ENCODE measurements at regions not wholly inside any gene's neighbourhood (a gene's known extent, or its start where the extent isn't known, plus 50 kb on each side); places are given as distances from the start of the nearest gene placed in this dataset.

GRCh38 chr15:79529157-79529785, 97.1 kb downstream of the MINAR1 start:
- no peak for DNase-seq (ENCODE audit: extremely low read depth, low read depth)
- H3K4me3 ChIP-seq (replicated peaks; ENCODE audit: low read depth, low read length) = no peak overlapping the region
- TF ChIP-seq CTCF (IDR thresholded peaks at IDR 0.05; ENCODE audit: low read depth, low read length, missing control alignments) = no peak

GRCh38 chr15:79535536-79535935, 103.4 kb downstream of the MINAR1 start:
- TF ChIP-seq CTCF (IDR thresholded peaks at IDR 0.05; ENCODE audit: low read depth, low read length, missing control alignments) = no peak
- DNase-seq (ENCODE audit: extremely low read depth, low read depth) = no peak
- H3K4me3 ChIP-seq (replicated peaks; ENCODE audit: low read depth, low read length) = no peak overlapping the region

GRCh38 chr15:79538527-79538926, 106.4 kb downstream of the MINAR1 start:
- DNase-seq (ENCODE audit: extremely low read depth, low read depth) = no peak
- H3K4me3 ChIP-seq (replicated peaks; ENCODE audit: low read depth, low read length) = no peak overlapping the region
- no peak for TF ChIP-seq CTCF (IDR thresholded peaks at IDR 0.05; ENCODE audit: low read depth, low read length, missing control alignments)

- DNase-seq (ENCODE audit: extremely low read depth, low read depth) = peak; percentile 24
- no peak overlapping the region for H3K4me3 ChIP-seq (replicated peaks; ENCODE audit: low read depth, low read length)
- TF ChIP-seq CTCF (IDR thresholded peaks at IDR 0.05; ENCODE audit: low read depth, low read length, missing control alignments) = no peak
These were observed 107.3 kb downstream of the MINAR1 start for GRCh38 chr15:79539401-79539800.

DNA sequence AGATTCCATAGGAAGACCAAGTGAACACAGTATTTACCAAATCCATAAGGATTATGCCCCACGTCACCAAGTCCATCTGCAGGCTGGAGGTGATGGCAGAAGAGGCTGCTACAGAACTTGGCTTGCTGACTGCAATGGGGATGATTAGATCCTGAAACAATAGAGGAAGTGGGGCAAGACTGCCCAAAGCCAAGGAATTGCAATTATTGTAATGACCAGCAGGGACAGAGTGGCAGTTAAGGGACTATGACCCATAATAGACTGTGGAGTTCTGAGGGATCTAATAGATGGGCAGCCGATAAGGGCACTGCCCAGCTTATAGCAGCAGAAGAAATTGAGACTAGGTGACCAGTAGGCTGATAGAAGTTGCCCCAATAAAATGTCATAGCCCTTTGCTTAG, 108.4 kb downstream of the MINAR1 start:
- H3K4me3 ChIP-seq (replicated peaks; ENCODE audit: low read depth, low read length) = no peak overlapping the region
- no peak for TF ChIP-seq CTCF (IDR thresholded peaks at IDR 0.05; ENCODE audit: low read depth, low read length, missing control alignments)
- DNase-seq (ENCODE audit: extremely low read depth, low read depth) = no peak

DNA sequence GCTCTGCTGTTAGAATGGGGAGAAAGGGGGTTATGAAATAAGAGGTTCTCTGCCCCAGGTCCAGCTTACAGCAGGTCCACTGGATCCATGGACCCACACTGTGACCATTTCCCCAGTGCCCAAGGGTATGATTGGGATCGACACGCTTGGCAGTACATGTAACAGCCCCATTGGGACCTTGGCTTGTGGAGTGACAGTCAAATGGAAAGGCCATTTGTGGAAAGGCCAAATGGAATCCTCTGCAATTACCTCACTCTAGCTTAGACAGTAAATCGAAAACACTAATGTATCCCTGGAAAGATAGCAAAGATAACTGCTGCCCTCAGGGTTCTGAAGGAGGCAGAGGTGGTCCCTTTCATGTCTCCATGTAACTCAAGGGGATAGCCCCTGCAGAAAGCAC, 109.1 kb downstream of the MINAR1 start:
- no peak for DNase-seq (ENCODE audit: extremely low read depth, low read depth)
- H3K4me3 ChIP-seq (replicated peaks; ENCODE audit: low read depth, low read length) = no peak overlapping the region
- TF ChIP-seq CTCF (IDR thresholded peaks at IDR 0.05; ENCODE audit: low read depth, low read length, missing control alignments) = no peak

GRCh38 chr15:79543097-79543496, 111.0 kb downstream of the MINAR1 start:
- no peak for DNase-seq (ENCODE audit: extremely low read depth, low read depth)
- no peak overlapping the region for H3K4me3 ChIP-seq (replicated peaks; ENCODE audit: low read depth, low read length)
- peak; percentile 22 for TF ChIP-seq CTCF (IDR thresholded peaks at IDR 0.05; ENCODE audit: low read depth, low read length, missing control alignments)
